MG63 (cell line): ENCODE measurements at regions not wholly inside any gene's neighbourhood (a gene's known extent, or its start where the extent isn't known, plus 50 kb on each side); places are given as distances from the start of the nearest gene placed in this dataset.
"Not testable (repeated sequence)": the region's sequence is repeated elsewhere in the genome, so short reads cannot be mapped to it uniquely, and the experiment has no call there.

Experiments used
- DNase-seq: peaks from one replicate; pipeline ENCODE4 v3.0.0-alpha.2; 2020
- H3K27me3 ChIP-seq: fragments of 250-450 bp; sonication (Bioruptor Pico); 2 replicates; pipeline ENCODE4 v1.5.1; 2020; ENCODE audit warnings: mild to moderate bottlenecking, moderate library complexity
- H3K36me3 ChIP-seq: fragments of 250-450 bp; sonication (Bioruptor Pico); 2 replicates; pipeline ENCODE4 v1.5.1; 2020; ENCODE audit warnings: mild to moderate bottlenecking, moderate library complexity
- H3K4me3 ChIP-seq: fragments of 250-450 bp; sonication (Bioruptor Pico); 2 replicates; pipeline ENCODE4 v1.5.1; 2020; ENCODE audit warnings: mild to moderate bottlenecking, moderate library complexity
- H3K9me3 ChIP-seq: fragments of 250-450 bp; sonication (Bioruptor Pico); 2 replicates; pipeline ENCODE4 v1.5.1; 2020; ENCODE audit warnings: mild to moderate bottlenecking, moderate library complexity

DNA sequence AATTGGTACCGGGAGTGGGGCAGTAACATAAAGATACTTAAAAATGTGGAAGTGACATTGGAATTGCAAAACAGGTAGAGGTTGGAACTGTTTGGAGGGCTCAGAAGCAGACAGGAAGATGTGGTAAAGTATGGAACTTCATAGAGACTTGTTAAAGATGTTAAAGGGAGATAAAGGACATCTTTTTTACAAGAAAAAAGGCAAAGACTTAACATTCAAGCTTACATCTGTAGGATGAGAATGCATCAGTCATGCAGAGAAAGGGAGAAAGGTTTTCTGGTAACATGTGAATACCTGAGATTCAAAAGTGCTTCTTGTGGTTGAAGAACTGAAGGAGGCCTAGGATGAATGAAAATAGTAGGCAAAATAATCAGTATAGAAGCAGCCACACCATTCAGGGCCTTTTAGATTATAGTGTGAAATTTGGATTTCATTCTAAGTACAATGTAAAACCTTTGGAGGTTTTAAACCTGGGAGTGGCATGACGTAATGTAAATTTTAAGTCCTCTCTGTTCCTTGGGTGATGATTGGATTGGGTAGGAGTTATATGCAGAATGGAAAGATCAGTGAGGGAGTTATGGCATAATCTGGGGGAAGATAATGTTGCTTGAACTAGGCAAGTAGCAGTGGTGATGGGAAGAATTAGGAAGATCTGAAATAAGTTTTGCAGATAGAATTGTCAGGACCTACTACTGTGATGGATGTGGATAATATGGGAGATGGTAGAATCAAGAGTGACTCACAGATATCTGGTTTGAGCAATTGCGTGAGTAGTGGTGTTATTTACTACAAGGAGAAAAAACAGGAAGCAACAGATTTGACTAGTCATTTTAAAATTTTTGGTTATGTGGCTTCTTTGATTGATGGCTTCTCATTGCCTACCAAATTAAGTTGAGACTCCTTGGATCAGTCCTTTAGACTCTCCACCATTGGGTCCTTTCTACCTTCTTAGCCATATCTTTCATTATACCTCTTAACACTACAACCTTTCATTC, 138.7 kb downstream of the VSIG4 start:
- Histone ChIP-seq H3K36me3 (no peaks in the 10 kb centered on the region), H3K27me3 (no peaks in the 10 kb centered on the region), H3K4me3 (no peak overlapping the region), H3K9me3 (no peaks in the 10 kb centered on the region)
- DNase-seq, result no peak

GRCh38 chrX:65894133-65894532, 145.7 kb downstream of the VSIG4 start:
- no peak for DNase-seq
- no peaks in the 10 kb centered on the region for H3K9me3 ChIP-seq
- no peaks in the 10 kb centered on the region for H3K36me3 ChIP-seq
- no peaks in the 10 kb centered on the region for H3K27me3 ChIP-seq
- no peak overlapping the region for H3K4me3 ChIP-seq

- not testable (repeated sequence) for H3K27me3 ChIP-seq, H3K4me3 ChIP-seq, H3K9me3 ChIP-seq, H3K36me3 ChIP-seq, DNase-seq
Measured at GRCh38 chrX:65891817-65892216, 148.1 kb downstream of the VSIG4 start.

- H3K4me3 ChIP-seq, result not testable (repeated sequence)
Measured at GRCh38 chrX:65888150-65888549, 151.7 kb downstream of the VSIG4 start.

GRCh38 chrX:65883556-65883955, 156.3 kb downstream of the VSIG4 start:
- no peaks in the 10 kb centered on the region for H3K9me3 ChIP-seq
- H3K27me3 ChIP-seq, result no peaks in the 10 kb centered on the region
- no peak for DNase-seq
- no peak overlapping the region for H3K4me3 ChIP-seq
- H3K36me3 ChIP-seq, result no peaks in the 10 kb centered on the region

More at GRCh38 chrX:65888150-65888549, 151.7 kb downstream of the VSIG4 start:
- not testable (repeated sequence) for H3K36me3 ChIP-seq, DNase-seq, H3K27me3 ChIP-seq, H3K9me3 ChIP-seq

- no peaks in the 10 kb centered on the region for H3K27me3 ChIP-seq
- DNase-seq, result no peak
- H3K4me3 ChIP-seq, result no peak overlapping the region
- no peaks in the 10 kb centered on the region for H3K9me3 ChIP-seq
- H3K36me3 ChIP-seq, result no peaks in the 10 kb centered on the region
Measured at GRCh38 chrX:65879977-65880799, 159.7 kb downstream of the VSIG4 start.

- Histone ChIP-seq H3K27me3 (no peaks in the 10 kb centered on the region), H3K36me3 (no peaks in the 10 kb centered on the region), H3K4me3 (no peak overlapping the region), H3K9me3 (no peaks in the 10 kb centered on the region)
- DNase-seq, result no peak
Measured at GRCh38 chrX:65878456-65878855, 161.4 kb downstream of the VSIG4 start.

DNA sequence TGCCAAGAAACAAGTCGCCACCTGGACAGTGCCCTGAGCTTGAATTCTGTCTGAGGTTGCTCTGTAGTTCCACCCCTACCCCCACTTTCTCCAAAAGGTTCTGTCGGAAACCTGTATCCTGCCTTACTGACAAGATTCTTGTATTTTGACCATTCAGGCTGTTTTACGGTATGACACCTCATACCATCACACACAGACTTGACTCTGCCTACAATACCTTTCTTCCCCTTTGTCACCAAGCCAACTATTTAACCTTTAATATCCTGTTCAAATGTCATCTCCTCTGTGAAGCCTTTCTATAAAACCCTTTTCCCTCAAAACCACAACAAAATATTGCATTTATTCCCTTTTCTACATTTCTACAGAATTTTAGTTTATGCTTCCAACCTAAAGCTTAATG, 161.9 kb downstream of the VSIG4 start:
- H3K36me3 ChIP-seq, result no peaks in the 10 kb centered on the region
- no peak overlapping the region for H3K4me3 ChIP-seq
- DNase-seq, result no peak
- H3K27me3 ChIP-seq, result no peaks in the 10 kb centered on the region
- no peaks in the 10 kb centered on the region for H3K9me3 ChIP-seq

- not testable (repeated sequence) for H3K4me3 ChIP-seq, H3K36me3 ChIP-seq, H3K27me3 ChIP-seq, H3K9me3 ChIP-seq, DNase-seq
Measured at GRCh38 chrX:65875614-65876013, 164.3 kb downstream of the VSIG4 start.

DNA sequence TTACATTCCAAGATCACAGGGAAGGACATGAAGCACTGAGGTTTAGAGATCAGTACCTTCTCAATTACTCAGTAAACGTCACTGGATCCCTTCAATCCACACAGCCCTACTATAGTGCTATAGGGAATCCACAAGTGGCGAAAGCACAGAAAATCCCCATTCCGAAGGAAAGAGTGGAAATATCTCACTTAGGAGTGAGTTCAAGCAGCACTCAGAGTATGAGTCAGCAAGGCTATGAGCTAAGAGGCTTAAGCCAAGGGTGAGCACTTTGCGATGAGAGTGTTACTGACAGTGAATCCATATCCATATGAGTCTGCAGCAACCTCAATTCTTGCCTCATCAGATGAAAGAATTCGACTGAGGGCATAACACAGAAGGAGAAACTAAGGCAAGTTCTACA, 165.1 kb downstream of the VSIG4 start:
- DNase-seq, result no peak

GRCh38 chrX:65874110-65874509, 165.8 kb downstream of the VSIG4 start:
- Histone ChIP-seq H3K27me3 (no peaks in the 10 kb centered on the region), H3K36me3 (no peaks in the 10 kb centered on the region), H3K9me3 (no peaks in the 10 kb centered on the region), H3K4me3 (no peak overlapping the region)
- no peak for DNase-seq

More for the DNA sequence above, 165.1 kb downstream of the VSIG4 start:
- no peak overlapping the region for H3K4me3 ChIP-seq
- no peaks in the 10 kb centered on the region for H3K27me3 ChIP-seq
- H3K36me3 ChIP-seq, result no peaks in the 10 kb centered on the region
- no peaks in the 10 kb centered on the region for H3K9me3 ChIP-seq

DNA sequence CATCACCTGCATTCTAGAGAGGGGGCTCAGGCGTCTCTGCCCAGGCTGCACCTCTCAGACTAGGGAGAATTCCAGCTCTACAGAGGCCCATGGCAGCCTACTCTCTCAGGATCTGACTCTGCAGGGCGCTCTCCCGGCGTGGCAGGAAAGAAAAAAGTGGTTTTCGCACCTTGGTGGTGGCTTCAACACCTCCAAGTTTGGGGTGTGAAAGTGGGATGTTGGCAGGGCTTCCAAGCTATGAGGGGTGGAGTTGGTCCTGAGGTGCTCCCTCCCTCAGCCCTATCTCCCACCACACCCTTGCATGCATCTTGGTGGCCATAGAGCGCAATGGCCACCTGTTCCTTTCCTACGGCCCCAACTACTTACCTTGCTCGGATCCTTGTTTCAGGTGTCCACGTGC, 166.5 kb downstream of the VSIG4 start:
- H3K27me3 ChIP-seq, result no peaks in the 10 kb centered on the region
- H3K4me3 ChIP-seq, result no peak overlapping the region
- no peak for DNase-seq
- H3K36me3 ChIP-seq, result no peaks in the 10 kb centered on the region
- no peaks in the 10 kb centered on the region for H3K9me3 ChIP-seq

- Histone ChIP-seq H3K36me3 (no peaks in the 10 kb centered on the region), H3K9me3 (no peaks in the 10 kb centered on the region), H3K27me3 (no peaks in the 10 kb centered on the region), H3K4me3 (no peak overlapping the region)
- DNase-seq, result peak; percentile 2
Measured at GRCh38 chrX:65871671-65872311, 168.1 kb downstream of the VSIG4 start.

DNA sequence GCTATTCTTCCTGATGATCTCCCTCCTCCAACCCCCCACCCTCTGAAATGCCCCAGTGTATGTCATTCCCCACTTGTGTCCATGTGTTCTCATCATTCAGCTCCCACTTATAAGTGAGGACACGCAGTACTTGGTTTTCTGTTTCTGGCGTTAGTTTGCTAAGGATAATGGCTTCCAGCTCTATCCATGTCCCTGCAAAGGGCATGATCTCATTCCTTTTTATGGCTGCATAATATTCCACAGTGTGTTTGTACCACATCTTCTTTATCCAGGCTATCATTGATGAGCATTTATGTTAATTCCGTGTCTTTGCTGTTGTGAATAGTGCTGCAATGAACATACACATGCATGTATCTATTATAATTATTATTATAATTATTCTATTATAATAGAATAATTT, 169.3 kb downstream of the VSIG4 start:
- not testable (repeated sequence) for H3K4me3 ChIP-seq, H3K36me3 ChIP-seq, DNase-seq, H3K9me3 ChIP-seq, H3K27me3 ChIP-seq

GRCh38 chrX:65866773-65867172, 173.1 kb downstream of the VSIG4 start:
- Histone ChIP-seq H3K27me3 (no peaks in the 10 kb centered on the region), H3K36me3 (no peaks in the 10 kb centered on the region), H3K4me3 (no peak overlapping the region), H3K9me3 (no peaks in the 10 kb centered on the region)
- DNase-seq, result no peak

DNA sequence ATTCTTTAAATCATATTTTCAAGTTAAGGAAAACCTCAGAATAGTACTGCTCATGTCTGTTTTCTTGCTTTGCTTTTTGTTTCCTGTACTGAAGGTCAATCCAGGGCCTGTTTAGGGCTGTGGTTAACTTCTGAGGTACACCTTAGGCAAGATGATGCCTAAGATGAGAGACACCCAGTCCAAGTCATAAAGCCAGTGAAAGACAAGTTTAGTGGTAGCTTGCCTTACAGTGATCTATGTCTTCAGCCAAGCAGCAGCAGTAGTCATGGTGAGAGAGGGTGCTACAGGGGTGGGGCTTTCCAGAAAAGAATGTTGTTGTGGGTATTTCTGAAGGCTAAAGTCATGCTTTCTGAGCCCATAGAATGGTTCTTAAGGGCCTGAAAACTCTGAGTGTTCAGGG, 173.7 kb downstream of the VSIG4 start:
- Histone ChIP-seq H3K36me3 (no peaks in the 10 kb centered on the region), H3K27me3 (no peaks in the 10 kb centered on the region), H3K4me3 (no peak overlapping the region), H3K9me3 (no peaks in the 10 kb centered on the region)
- DNase-seq, result no peak

DNA sequence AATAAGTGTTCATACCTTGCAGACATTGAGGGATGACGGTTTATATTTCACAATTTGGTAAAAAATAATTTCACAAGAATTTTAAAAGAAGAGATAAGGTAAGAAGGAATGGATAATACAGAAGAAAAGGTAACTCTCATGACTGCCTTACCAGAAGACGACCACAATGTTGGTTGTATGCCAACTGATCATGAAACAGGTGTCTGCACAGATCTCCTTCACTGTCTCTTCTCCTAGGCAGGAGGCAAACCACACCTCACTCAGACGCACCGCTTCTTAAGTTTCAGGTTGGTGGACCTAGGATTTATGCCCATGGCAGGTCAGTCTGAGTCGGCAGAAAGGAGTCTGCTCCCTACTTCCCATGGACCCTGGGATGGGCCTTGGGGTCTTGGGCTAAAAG, 177.2 kb downstream of the VSIG4 start:
- no peak for DNase-seq
- Histone ChIP-seq H3K4me3 (no peak overlapping the region), H3K36me3 (no peaks in the 10 kb centered on the region), H3K27me3 (no peaks in the 10 kb centered on the region), H3K9me3 (no peaks in the 10 kb centered on the region)
